ENCODE measurements at regions not wholly inside any gene's neighbourhood (a gene's known extent, or its start where the extent isn't known, plus 50 kb on each side); places are given as distances from the start of the nearest gene placed in this dataset.

DNA sequence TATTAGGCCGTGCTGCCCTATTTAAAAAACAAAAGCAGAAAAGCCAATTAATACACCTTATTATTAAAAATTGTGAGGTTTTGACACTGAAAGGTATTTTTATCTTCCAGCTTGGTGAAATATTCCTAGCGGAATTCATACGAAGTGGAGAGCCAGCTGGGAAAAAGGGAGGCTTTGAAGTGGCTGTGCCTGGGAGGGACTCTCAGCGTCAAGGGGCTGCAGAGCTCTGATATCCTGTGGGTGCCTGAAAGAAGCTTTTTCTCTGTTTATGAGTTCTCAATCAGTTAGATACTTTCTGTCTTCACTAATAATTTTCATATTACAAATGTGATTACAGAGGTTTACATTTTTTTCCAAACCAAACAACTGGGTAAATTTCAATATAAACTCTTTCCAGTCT lies 140.2 kb upstream of the MIR17HG start:
- DNase-seq (ENCODE audit: low read depth in 1 of 2, low spot score in 1 of 2) = no peak
- ChIA-PET CTCF (no interaction called here), POLR2A (no interaction called here)
- WGBS (ENCODE audit: missing lambda C conversion rate) = 52% methylated on average over 4 of the region's 4 CpGs
- no peaks in the 10 kb centered on the region for H3K4me1 ChIP-seq
- no peak overlapping the region for H3K27ac ChIP-seq
- TF ChIP-seq TFCP2L1 (CRISPR knock-in tag; IDR thresholded peaks at IDR 0.05) = no peak
- no peak for TF ChIP-seq RNF2 (IDR thresholded peaks at IDR 0.05; ENCODE audit: borderline replicate concordance, low read depth)
- TF ChIP-seq KDM5A (IDR thresholded peaks at IDR 0.05) = no peak
- TF ChIP-seq, protein P1, sequence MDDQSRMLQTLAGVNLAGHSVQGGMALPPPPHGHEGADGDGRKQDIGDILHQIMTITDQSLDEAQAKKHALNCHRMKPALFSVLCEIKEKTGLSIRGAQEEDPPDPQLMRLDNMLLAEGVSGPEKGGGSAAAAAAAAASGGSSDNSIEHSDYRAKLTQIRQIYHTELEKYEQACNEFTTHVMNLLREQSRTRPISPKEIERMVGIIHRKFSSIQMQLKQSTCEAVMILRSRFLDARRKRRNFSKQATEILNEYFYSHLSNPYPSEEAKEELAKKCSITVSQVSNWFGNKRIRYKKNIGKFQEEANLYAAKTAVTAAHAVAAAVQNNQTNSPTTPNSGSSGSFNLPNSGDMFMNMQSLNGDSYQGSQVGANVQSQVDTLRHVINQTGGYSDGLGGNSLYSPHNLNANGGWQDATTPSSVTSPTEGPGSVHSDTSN (IDR thresholded peaks at IDR 0.05) = no peak
- TF ChIP-seq HOXB5 (CRISPR knock-in tag; IDR thresholded peaks at IDR 0.05) = no peak
- TF ChIP-seq EHF (CRISPR knock-in tag; IDR thresholded peaks at IDR 0.05) = no peak
- no peak for TF ChIP-seq RFX5 (IDR thresholded peaks at IDR 0.05)
- TF ChIP-seq, protein P2, sequence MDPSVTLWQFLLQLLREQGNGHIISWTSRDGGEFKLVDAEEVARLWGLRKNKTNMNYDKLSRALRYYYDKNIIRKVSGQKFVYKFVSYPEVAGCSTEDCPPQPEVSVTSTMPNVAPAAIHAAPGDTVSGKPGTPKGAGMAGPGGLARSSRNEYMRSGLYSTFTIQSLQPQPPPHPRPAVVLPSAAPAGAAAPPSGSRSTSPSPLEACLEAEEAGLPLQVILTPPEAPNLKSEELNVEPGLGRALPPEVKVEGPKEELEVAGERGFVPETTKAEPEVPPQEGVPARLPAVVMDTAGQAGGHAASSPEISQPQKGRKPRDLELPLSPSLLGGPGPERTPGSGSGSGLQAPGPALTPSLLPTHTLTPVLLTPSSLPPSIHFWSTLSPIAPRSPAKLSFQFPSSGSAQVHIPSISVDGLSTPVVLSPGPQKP (IDR thresholded peaks at IDR 0.05; ENCODE audit: low read depth, low read length) = no peak
- TF ChIP-seq CHD2 (IDR thresholded peaks at IDR 0.05; ENCODE audit: low read length, partially characterized antibody) = no peak
- no peak for TF ChIP-seq CHD4 (IDR thresholded peaks at IDR 0.05; ENCODE audit: borderline replicate concordance)
- no peak for TF ChIP-seq NFE2L2 (conservative IDR thresholded peaks at IDR 0.05; ENCODE audit: low read length)
- no peak for TF ChIP-seq HDAC2 (IDR thresholded peaks at IDR 0.05)
- no peak for FAIRE-seq
- no peaks in the 10 kb centered on the region for H3K9me3 ChIP-seq
- no peak overlapping the region for H3K4me2 ChIP-seq
- H3K4me3 ChIP-seq = no peak overlapping the region
- no peak for ATAC-seq

DNA sequence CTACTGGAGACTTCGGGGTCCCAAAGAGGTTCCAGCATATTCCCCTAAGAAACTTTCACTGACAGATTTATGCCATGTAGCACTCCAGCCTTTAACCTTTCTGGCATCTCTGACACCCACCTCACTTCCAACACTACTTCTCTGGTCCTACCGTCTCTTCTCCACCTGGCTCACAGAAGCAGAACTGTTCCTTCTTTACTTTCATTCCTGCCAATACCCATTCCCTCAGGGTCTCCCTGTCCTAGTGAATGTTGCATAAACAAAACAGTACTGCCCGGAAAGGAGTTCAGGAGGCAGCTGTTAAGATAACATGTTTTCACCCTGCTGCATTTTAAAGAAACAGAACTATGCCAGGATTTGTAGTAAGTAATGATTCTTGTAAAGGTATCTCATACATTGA lies 136.0 kb upstream of the MIR17HG start:
- ATAC-seq (no peak), DNase-seq (ENCODE audit: low read depth in 1 of 2, low spot score in 1 of 2) (no peak), FAIRE-seq (no peak)
- H3K4me1 ChIP-seq = no peaks in the 10 kb centered on the region
- TF ChIP-seq GATA3 (IDR thresholded peaks at IDR 0.05; ENCODE audit: borderline replicate concordance) (no peak), ZNF302 (CRISPR knock-in tag; IDR thresholded peaks at IDR 0.05) (no peak), KDM1A (IDR thresholded peaks at IDR 0.05; ENCODE audit: low read depth) (no peak), JUNB (IDR thresholded peaks at IDR 0.05) (no peak), PHF8 (IDR thresholded peaks at IDR 0.05; ENCODE audit: borderline replicate concordance, low read depth) (no peak), TP53 (CRISPR knock-in tag; IDR thresholded peaks at IDR 0.05) (no peak), CBX2 (IDR thresholded peaks at IDR 0.05; ENCODE audit: borderline replicate concordance, low read depth) (no peak), NPAS2 (CRISPR knock-in tag; IDR thresholded peaks at IDR 0.05; ENCODE audit: borderline replicate concordance) (no peak), BHLHE40 (IDR thresholded peaks at IDR 0.05; ENCODE audit: low read depth, low read length) (no peak)
- TF ChIP-seq, protein P3, sequence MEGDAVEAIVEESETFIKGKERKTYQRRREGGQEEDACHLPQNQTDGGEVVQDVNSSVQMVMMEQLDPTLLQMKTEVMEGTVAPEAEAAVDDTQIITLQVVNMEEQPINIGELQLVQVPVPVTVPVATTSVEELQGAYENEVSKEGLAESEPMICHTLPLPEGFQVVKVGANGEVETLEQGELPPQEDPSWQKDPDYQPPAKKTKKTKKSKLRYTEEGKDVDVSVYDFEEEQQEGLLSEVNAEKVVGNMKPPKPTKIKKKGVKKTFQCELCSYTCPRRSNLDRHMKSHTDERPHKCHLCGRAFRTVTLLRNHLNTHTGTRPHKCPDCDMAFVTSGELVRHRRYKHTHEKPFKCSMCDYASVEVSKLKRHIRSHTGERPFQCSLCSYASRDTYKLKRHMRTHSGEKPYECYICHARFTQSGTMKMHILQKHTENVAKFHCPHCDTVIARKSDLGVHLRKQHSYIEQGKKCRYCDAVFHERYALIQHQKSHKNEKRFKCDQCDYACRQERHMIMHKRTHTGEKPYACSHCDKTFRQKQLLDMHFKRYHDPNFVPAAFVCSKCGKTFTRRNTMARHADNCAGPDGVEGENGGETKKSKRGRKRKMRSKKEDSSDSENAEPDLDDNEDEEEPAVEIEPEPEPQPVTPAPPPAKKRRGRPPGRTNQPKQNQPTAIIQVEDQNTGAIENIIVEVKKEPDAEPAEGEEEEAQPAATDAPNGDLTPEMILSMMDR (IDR thresholded peaks at IDR 0.05) = no peak
- H3K27ac ChIP-seq = no peak overlapping the region
- CTCF ChIA-PET = no interaction called here
- WGBS (ENCODE audit: missing lambda C conversion rate) = 26% methylated on average over 3 of the region's 3 CpGs
- POLR2A ChIA-PET = no interaction called here
- no peak overlapping the region for H3K4me2 ChIP-seq
- no peak overlapping the region for H3K4me3 ChIP-seq
- no peaks in the 10 kb centered on the region for H3K9me3 ChIP-seq

DNA sequence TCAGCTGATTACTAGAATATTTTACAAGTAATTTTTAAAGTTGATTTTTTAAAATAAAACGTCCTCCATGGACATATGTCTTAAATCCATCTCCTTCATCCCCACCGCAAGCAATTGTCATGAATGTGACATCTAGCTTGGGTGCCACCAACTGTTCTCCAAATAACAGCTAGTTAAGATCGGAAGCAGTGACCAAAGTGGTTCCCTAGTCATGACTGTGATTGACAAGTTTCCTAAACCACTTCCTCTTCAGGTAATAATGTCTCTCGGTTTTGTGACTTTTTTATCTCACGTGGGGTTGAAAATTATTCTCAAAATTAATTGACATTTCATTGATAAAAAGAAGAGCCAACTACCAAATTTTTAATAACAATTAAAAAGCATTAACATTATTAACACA lies 135.3 kb upstream of the MIR17HG start:
- ATAC-seq (no peak), DNase-seq (ENCODE audit: low read depth in 1 of 2, low spot score in 1 of 2) (no peak), FAIRE-seq (no peak)
- Histone ChIP-seq H3K9me3 (no peaks in the 10 kb centered on the region), H3K27ac (no peak overlapping the region), H3K4me2 (no peak overlapping the region), H3K4me1 (no peaks in the 10 kb centered on the region), H3K4me3 (no peak overlapping the region)
- POLR2A ChIA-PET = no interaction called here
- 21% methylated on average over 5 of the region's 5 CpGs for WGBS (ENCODE audit: missing lambda C conversion rate)
- TF ChIP-seq TP53 (CRISPR knock-in tag; IDR thresholded peaks at IDR 0.05) = no peak
- TF ChIP-seq, protein P4, sequence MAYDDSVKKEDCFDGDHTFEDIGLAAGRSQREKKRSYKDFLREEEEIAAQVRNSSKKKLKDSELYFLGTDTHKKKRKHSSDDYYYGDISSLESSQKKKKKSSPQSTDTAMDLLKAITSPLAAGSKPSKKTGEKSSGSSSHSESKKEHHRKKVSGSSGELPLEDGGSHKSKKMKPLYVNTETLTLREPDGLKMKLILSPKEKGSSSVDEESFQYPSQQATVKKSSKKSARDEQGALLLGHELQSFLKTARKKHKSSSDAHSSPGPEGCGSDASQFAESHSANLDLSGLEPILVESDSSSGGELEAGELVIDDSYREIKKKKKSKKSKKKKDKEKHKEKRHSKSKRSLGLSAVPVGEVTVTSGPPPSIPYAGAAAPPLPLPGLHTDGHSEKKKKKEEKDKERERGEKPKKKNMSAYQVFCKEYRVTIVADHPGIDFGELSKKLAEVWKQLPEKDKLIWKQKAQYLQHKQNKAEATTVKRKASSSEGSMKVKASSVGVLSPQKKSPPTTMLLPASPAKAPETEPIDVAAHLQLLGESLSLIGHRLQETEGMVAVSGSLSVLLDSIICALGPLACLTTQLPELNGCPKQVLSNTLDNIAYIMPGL (CRISPR knock-in tag; IDR thresholded peaks at IDR 0.05; ENCODE audit: borderline replicate concordance) = no peak
- no peak for TF ChIP-seq RCOR1 (IDR thresholded peaks at IDR 0.05; ENCODE audit: low read depth, low read length)
- no peak for TF ChIP-seq KDM5A (IDR thresholded peaks at IDR 0.05)
- no peak for TF ChIP-seq BHLHE40 (IDR thresholded peaks at IDR 0.05; ENCODE audit: low read depth, low read length)
- TF ChIP-seq KDM1A (IDR thresholded peaks at IDR 0.05; ENCODE audit: low read depth) = no peak
- TF ChIP-seq ZFP36 (IDR thresholded peaks at IDR 0.05; ENCODE audit: borderline replicate concordance, partially characterized antibody) = no peak
- TF ChIP-seq, protein P5, sequence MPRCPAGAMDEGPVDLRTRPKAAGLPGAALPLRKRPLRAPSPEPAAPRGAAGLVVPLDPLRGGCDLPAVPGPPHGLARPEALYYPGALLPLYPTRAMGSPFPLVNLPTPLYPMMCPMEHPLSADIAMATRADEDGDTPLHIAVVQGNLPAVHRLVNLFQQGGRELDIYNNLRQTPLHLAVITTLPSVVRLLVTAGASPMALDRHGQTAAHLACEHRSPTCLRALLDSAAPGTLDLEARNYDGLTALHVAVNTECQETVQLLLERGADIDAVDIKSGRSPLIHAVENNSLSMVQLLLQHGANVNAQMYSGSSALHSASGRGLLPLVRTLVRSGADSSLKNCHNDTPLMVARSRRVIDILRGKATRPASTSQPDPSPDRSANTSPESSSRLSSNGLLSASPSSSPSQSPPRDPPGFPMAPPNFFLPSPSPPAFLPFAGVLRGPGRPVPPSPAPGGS (IDR thresholded peaks at IDR 0.05) = no peak
- TF ChIP-seq CBX8 (IDR thresholded peaks at IDR 0.05) = no peak
- CTCF ChIA-PET = no interaction called here
